HG03469 (cell line): ENCODE measurements at regions not wholly inside any gene's neighbourhood (a gene's known extent, or its start where the extent isn't known, plus 50 kb on each side); places are given as distances from the start of the nearest gene placed in this dataset.

Source experiments
- ATAC-seq: cut with Tn5 transposase; IDR thresholded peaks from one replicate; pipeline ENCODE4 v1.9.1; 2021; ENCODE audit warnings: mild to moderate bottlenecking, moderate library complexity, moderate number of reproducible peaks; ENCODE audit not compliant: unreplicated experiment

DNA sequence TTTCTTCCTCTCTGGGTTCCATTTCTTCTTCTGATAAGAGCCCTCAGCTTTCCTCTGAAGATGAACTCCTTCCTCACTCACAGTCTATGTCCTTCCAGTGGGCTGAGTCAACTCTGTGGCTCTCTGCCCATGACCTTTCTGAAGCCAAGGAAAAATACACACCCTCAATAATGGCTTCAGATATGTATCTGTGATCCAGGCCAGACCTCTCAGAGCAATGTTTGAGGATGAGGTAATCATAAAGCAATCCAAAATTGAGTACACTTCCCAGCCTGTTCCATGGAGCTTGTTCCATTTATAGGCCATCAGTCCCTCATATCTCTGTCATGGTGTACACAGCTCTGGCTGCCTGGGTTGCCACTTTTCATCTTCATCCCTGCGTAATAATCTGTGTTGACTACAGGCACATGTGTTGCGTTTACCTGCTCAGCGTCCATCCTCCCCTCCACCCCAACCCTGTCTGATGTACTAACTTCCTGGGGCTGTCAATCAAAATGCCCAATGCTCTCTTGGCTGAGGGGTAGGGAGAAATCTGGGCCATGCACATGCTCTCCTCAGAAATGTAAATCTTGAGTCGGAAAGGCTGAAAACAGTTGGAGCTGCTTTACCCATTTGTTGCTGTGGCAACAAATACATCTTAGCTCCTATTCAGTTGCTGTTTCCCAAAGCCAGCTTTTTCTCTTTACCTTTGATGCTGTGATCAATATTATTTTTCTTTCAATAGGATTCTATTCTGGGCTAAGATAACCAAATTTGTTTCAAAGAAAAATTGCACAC is 377.8 kb upstream of the TMEM132C start:
- ATAC-seq, result no peak

DNA sequence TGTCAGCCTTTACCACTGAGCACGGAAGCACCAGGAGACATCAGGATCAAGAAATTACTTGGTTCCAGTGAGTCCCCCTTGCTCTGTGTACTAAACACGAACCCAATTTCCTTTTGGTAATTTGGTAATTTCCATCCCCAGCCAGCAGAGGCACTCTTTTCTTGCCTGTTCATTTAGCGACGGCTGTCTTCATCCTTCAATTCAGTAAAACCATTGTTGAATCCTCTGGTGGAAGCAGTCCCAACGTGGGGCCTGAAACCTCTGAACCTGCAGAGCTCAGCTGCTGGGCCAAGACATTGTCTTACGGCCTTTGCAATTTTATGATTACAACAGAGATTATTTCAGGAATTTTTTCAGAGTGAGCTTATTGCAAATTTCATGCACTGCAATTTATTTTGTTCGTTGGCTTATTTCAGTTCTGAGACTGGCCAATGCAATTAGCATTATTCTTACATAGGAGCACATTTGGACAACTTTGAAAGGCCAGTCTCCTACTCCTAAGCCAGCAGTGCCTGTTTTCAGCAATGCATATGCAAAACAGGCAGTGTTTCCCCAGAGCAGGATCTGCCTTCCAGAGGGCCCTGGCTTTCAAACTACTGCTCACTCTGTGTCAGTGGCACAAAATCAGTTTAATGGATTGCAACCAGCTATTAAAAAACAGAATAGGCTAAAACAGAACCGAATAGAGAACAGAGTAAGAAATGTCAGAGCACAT is 372.9 kb upstream of the TMEM132C start:
- ATAC-seq, result no peak

DNA sequence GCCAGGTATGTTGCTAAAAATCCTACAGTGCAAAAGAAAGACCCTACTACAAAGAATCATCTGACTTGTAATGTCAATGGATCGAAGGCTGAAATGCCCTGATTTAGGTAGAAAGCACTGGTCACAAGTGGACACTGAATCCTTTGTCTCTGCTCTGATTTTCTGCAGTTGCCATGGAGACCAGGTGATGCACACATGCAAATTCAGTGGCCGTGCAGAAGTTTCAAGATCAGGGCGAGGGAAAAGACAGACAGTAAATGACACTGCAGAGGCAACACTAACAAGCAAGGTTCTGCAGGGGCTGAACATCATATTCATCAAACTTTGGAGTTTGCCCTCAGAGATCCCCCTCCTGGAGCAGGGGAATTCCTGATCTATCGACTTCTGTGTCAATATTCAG is 370.3 kb upstream of the TMEM132C start:
- ATAC-seq, result no peak

DNA sequence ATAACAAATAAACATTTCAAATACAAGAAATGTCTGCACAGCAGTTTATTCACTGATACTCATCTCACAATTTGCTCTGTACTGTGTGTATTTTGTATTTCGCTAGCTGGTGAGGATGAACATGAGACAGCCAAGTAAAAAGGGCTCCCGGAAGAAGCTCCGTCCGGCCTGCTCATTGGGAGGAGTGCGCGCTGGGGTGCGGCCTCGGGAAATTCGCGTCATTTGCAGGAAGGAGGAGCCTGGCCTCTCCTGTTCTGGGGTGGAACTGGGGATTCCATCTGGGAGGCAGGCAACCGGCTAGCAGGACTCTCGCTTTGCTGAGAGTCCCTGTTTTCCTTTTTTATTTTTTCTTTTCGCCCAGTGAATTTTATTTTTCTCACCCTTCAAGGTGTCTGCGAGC is 368.4 kb upstream of the TMEM132C start:
- ATAC-seq, result no peak

DNA sequence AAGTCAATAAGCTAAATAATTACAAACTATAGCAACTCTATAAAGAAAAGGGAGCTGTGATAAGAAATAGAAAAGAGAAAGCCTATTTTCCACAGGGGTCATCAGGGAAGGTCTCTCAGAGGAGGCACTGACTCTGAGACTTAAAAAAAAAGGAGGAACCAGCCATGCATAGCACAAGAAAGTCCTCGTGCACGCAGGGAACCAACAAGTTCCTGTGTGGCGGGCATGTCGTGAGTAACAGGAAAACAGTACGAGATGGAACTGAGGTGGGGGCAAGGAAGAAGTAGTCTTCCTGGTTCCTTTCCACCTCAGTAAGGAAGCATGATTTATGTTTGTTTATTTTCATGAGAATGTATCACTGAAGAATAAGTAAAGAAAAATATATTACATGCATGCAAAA is 367.0 kb upstream of the TMEM132C start:
- ATAC-seq, result no peak

DNA sequence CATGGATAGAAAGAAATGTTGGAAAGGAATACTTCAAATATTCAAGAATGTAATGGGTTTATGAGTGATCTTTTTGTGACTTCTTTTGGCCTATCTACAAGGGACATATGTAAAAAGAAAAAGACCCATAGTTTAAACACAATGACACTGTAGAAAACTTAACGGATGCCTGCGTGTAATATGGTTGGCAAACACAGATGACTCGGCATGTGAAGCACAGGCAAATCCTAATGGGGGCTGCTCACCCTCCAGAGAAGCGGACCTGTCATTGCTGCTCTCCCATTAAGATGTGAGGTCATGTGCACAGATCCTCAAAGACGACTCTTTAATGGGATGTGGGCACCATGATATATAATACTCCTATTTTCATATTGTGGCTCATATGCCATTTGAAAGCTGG is 366.6 kb upstream of the TMEM132C start:
- no peak for ATAC-seq

DNA sequence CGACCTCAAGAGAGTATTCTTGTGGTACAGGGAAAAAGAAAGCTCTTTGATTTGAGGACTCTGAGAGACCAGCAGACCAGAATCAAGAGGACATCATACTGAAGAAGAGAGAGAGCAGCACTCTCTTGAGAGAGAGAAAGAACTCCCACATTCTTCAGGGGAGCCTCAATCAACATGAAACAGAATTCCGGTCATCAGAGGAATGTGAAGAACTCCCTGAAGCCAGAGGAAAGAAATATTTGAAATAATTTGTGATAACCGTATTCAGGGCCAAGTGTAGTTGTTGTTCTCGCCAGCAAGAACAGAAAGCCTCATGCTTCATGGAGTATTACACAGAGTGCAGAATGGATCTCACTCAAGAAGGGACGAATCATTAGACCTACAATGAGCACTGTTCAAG is 363.8 kb upstream of the TMEM132C start:
- ATAC-seq, result no peak

DNA sequence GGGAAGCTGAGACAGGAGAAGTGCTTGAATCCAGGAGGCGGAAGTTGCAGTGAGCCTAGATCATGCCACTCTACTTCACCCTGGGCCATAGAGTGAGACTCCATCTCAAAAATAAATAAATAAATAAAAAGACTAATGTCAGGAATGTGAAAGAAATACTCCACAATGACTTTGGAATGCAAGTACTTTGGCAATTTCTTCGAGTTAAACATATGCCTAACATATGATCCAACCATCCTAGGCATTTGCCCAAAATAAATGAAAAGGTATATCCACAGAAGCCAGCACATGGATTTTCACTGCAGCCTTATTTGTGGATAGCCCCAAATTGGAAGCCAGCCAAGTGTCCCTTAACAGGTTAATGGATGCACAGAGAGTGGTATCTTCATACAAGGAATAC is 357.9 kb upstream of the TMEM132C start:
- no peak for ATAC-seq

DNA sequence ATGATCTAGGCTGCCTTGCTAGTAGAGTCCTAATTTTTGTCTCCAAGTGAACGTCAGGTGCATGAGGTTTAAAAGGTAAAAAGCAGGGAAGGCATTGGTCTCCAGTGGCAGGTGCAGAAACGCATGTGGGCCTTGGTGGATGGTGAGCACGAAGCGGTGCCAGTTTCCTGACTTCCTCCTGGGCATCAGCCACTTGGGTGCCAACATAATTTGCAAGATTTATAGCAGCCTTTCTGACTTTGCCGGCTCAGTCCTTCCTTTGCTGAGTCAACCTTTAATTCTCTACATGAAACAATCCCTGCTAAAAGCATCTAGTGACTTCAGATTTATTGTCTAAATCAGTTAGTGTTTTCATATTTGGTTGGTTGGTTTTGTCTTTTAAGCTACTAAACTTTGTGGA is 355.7 kb upstream of the TMEM132C start:
- no peak for ATAC-seq

DNA sequence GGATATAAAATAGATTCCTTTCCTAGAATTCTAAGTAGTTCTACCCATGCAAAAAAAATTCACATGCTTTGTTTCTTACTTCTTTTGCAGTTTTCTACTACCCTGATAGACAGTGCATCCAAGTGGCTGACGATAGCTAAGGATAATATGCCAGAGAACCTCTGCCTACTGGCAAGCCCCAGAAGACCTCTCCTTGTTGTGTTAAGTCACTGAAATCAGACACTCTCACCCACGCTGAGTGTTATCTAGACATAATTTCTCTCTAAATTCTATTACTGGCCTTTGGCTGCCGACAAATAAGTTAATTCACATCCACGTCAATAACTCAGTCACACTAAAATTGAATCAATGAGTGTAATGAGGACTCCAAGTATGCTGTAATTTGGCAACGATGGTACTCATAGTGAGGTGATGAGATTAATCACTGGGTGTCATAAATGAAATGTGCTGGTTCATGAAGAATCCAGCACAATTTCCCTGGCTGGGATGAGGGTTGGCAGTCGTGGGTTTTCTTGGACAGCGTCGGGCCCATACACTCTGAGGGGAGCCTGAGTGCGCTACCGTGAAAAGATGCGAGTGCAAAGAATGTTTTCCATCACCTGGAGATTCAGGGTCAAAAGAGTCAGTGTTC is 354.8 kb upstream of the TMEM132C start:
- ATAC-seq, result no peak

DNA sequence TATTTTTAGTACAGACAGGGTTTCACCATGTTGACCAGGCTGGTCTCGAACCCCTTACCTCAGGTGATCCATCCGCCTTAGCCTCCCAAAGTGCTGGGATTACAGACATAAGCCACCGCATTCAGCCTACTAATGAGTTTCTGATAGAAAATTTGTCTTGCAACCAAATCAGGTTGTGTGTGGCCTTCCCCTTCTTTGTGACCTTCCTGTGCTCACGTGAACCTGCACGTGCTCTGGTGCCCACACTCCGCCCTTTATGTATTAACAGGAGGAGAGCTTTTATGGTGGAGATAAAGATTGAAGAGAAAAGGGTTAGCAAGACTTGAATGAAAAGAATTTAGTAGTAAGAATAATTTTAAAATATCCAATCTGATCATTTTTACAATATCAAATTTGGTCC is 343.5 kb upstream of the TMEM132C start:
- no peak for ATAC-seq

DNA sequence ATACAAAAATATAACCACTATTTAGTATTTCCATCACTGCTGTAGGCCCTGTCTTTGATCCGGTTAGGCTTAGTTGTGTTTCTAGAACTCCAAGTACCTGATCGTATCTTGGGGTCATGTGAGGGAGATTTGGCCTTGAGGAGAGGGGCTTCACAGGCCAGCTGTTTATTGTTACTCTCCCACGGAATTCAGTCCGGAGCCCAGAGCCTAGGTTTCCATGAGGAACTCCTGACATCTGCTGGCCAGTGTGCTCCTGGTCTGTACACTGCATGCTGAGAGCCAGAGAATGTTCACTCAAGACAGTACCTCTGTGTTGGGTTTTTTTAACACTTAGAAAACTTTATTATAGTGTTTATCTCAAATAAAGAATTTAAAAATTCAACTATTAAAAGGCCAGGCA is 341.0 kb upstream of the TMEM132C start:
- no peak for ATAC-seq

DNA sequence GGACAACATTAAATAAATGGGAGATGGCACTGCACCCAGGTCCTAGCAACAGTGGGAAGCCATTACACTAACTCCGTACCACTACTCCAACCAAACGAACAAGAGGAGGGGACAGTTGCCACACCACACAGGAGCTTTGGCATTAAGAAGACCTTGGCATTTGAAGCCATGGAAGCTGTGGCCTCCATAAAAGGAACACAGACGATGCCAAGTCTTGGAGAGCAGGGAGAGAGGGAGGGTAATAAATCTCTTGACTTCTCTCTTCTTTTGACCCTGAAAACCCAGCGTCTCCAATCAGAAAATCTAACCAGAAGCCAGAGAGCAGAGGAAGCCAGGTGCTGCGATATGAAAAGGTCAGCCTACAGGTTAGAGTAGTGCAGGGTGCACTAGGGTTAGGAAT is 338.8 kb upstream of the TMEM132C start:
- no peak for ATAC-seq

DNA sequence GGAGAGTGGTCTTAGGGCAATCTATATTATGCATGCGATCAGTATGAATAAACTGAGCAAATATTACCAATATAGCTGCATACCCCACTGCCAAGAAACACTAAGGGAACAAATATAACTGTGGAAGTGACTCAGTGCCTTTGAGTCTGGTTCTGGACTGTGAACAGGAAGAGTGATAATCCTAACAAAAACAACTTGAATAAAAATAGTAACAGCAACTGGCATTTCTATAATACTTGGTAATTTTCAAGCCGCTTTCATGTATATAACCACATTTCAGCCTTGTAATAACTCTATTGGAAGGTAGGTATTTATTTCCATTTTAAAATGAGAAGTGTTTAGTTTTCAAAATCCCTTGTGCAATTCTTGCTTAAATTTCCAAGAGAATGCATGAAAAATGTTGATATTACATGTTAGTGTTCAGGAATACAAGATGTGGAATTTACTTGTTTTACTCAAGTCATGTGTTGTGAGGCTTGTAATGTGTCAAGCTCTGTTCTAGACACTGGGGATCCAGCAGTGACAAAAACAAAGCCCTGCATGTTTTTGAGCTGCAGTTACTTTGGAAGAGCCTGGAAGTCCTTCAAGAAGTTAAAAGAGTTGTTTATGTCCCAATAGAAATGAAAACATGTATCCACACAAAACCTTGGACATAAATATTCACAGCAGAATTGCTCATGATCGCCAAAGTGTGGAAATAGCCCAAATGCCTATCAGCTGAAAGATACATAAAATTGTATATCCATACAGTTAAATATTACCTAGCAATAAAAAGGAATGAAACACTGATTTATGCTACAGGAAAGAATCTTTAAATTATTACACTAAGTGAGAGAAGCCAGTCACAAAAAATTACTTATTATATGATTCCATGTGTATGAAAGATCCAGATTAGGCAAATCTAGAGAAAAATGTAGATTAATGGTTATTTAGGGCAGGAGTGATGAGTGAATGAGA is 338.1 kb upstream of the TMEM132C start:
- ATAC-seq, result no peak

DNA sequence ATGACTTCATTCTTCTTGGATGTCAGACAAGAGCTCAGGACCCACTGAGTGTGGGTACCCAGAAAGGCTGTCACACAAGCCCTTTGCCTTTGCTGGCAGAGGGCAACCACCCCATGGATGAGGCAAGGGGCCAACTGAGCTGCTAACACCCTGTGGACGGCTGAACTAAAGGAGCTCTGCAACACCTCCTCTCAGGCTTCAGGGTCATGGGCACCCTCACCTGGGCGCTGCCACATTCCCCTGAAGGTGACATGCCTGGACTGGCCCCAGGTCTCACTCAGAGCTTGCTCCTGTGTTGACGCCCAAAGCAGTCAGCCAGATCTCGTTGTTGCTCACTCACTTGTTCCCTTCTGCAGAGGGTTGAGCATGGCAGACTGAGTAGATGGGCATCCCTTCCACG is 336.8 kb upstream of the TMEM132C start:
- no peak for ATAC-seq

DNA sequence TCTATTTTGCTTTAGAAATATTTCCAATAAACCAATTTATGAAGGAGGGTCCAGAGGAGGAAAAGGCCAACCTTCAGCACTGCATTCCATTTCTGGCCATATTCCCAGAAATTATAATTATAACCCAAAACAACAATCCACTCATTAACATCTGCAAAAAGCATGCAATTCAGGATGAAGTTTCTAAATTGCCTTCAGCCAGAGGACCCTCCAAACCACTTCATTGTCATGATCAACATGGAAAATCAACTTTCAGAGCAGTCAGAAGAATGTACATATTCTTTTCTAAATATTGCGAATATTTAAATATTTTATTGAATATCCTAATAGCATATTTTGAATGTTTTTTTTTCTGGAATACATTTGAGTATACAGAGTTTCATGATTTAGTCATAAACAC is 332.6 kb upstream of the TMEM132C start:
- ATAC-seq, result no peak

DNA sequence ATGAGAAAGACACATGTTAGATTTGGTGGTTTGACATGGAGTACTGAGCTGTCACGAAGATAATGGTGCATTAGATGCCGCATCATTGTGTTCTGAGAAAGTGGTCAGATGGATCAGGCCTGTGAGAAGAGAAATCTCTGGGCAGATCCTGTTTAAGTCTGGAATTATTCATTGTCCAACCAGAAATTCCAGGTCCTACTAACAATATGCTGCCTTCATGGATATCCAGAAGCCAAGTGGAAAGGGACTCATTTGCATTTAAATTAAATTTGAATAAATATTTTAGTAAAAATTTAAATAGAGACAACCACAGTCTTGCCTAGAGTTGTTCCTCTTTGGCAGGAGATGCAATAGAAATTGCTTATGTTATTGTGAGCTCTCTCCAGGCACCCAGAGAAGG is 330.5 kb upstream of the TMEM132C start:
- no peak for ATAC-seq

DNA sequence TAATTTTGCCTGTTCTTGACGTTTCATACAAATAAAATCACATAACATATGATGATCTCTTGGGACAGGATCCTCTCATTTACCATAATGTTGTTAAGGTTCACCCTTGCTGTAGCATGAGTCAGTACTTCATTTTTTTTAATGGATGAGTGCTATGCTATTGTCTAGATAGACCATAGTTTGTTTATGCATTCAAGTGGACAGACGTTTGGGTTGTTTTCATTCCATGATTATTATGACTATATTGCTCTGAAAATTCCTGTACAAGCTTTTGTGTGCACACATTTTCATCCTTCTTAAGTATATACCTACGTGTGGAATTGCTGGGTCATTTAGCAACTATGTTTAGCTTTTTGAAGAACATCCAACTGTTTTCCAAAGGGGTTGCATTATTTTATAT is 325.6 kb upstream of the TMEM132C start:
- no peak for ATAC-seq

DNA sequence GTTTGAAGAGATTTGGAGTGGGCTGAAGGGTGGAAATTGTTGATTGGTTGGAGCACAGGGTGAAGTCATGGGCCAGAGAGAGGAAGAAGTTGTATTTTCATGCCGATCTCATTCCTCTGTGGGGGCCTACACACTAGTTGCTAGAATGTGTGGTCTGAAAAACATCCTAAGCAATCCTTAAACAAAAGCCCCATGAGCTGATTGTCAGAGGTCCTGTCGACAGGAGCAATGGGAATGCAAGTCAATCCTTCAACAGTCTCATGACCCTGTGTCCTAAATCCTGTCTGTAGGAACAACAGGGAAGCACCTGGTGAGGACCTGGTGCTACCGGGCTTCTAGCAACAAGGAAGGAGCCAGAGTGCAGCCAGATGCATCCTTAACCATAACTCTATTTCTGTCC is 324.0 kb upstream of the TMEM132C start:
- ATAC-seq, result no peak

DNA sequence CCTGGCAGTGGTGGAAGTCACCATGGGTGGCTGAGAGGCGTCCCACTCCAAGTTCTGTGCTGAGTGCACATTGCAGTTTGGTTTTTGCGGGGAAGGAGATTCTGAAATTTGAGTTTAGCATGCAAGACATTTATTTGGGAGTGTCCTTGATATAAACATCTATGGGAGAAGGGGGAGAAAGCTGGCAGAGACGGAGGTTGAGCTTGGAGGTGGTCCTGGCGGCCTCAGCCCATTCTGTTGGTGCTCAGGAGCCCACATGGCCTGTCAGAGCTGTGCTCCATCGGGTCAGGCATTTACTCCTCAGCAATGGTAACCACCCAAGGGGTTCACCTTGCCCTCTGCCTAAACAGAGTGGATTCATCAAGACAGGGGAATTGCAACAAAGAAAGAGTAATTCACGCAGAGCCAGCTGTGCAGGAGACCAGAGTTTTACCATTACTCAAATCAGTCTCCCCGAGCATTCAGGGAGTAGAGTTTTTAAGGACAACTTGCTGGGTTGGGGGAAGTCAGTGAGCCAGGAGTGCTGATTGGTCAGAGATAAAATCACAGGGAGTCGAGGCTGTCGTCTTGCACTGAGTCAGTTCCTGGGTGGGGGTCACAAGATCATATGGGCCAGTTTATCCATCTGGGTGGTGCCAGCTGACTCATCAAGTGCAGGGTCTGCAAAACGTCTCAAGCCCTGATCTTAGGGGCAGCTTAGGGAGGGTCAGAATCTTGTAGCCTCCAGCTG is 323.3 kb upstream of the TMEM132C start:
- ATAC-seq, result no peak
